ENCODE measurements at regions not wholly inside any gene's neighbourhood (a gene's known extent, or its start where the extent isn't known, plus 50 kb on each side); places are given as distances from the start of the nearest gene placed in this dataset.

GRCh38 chr16:52740766-52741165 lies 193.8 kb upstream of the TOX3 start:
- CTCF ChIA-PET (ENCODE audit: partially characterized antibody) = interaction anchor here (3.8 kb wide), 1 partner anchor 171 kb away, joined by 10 read pairs; no protein-coding TSS in a partner anchor
- Histone ChIP-seq H3K23me2 (ENCODE audit: low read depth, low read length) (no peaks in the 10 kb centered on the region), H4K5ac (ENCODE audit: insufficient read length, low read depth, low read length) (no peak overlapping the region), H3K56ac (replicated peaks; ENCODE audit: insufficient read length, low read depth, low read length) (no peak overlapping the region), H3K36me3 (ENCODE audit: control insufficient read depth in 2 of 4, insufficient read depth in 4 of 4, low read length in 3 of 4) (no peaks in the 10 kb centered on the region), H3K27ac (ENCODE audit: low read depth, low read length) (no peak overlapping the region), H2BK15ac (ENCODE audit: low read length) (no peak overlapping the region), H3K4me1 (replicated peaks in 1 of 4; ENCODE audit: control insufficient read depth in 3 of 4, insufficient read depth in 4 of 4, low read length in 3 of 4) (peaks cover 4 to 12% (median 8%) of the 10 kb centered on the region in 4 experiments; a peak in 5 of 7 replicates), H3K4ac (replicated peaks; ENCODE audit: insufficient read length, low read depth, low read length) (no peak overlapping the region), H2BK5ac (ENCODE audit: low read depth, low read length) (no peak overlapping the region), H2BK20ac (ENCODE audit: low read length) (no peak overlapping the region), H3K4me3 (ENCODE audit: extremely low read depth in 1 of 4, insufficient read depth in 2 of 4, low read depth in 3 of 4, low read length in 4 of 4) (no peak overlapping the region; a peak in 1 of 8 replicates), H3K23ac (ENCODE audit: insufficient read length) (no peak overlapping the region), H3K9me3 (ENCODE audit: insufficient read depth in 2 of 2, low read depth in 1 of 2, low read length in 1 of 2) (no peaks in the 10 kb centered on the region), H2AFZ (ENCODE audit: low read length) (no peak overlapping the region), H3K14ac (ENCODE audit: insufficient read length) (no peak overlapping the region), H2BK120ac (replicated peaks; ENCODE audit: low read depth, low read length) (no peak overlapping the region), H2BK12ac (ENCODE audit: low read depth, low read length) (no peak overlapping the region), H3K79me2 (ENCODE audit: control insufficient read depth in 1 of 2, insufficient read depth in 2 of 2, low read length in 2 of 2) (no peaks in the 10 kb centered on the region), H3K27me3 (replicated peaks in 1 of 4; ENCODE audit: control insufficient read depth in 3 of 4, extremely low read depth in 1 of 4, insufficient read depth in 3 of 4, low read length in 3 of 4) (no peaks in the 10 kb centered on the region), H3K79me1 (ENCODE audit: low read depth, low read length) (no peaks in the 10 kb centered on the region), H4K91ac (replicated peaks; ENCODE audit: insufficient read length, low read length) (no peak overlapping the region), H3K18ac (ENCODE audit: extremely low read depth, low read length) (no peak overlapping the region; the same call in 1 of the 2 replicates), H4K8ac (ENCODE audit: extremely low read depth, insufficient read depth, low read length) (no peak overlapping the region), H3K9ac (replicated peaks in 1 of 4; ENCODE audit: extremely low read depth in 1 of 4, low read depth in 3 of 4, low read length in 3 of 4) (no peak overlapping the region), H4K20me1 (replicated peaks in 1 of 2; ENCODE audit: control insufficient read depth in 1 of 2, insufficient read depth in 2 of 2, low read length in 2 of 2) (no peaks in the 10 kb centered on the region), H3K4me2 (ENCODE audit: insufficient read depth in 1 of 2, low read depth in 2 of 2, low read length in 2 of 2) (no peak overlapping the region; a peak in 1 of 4 replicates), H2AK5ac (ENCODE audit: low read depth, low read length) (no peak overlapping the region)
- FAIRE-seq (no peak), DNase-seq (ENCODE audit: low read depth in 1 of 2, low spot score in 2 of 2) (no peak)
- POLR2A ChIA-PET (ENCODE audit: partially characterized antibody) = no interaction called here
- TF ChIP-seq SIN3A (conservative IDR thresholded peaks at IDR 0.05 in 1 of 2, IDR thresholded peaks at IDR 0.05 in 1 of 2; ENCODE audit: low read depth in 1 of 2, low read length in 2 of 2) (no peak), EGR1 (IDR thresholded peaks at IDR 0.05; ENCODE audit: borderline replicate concordance, low read depth, low read length) (no peak), SAP30 (IDR thresholded peaks at IDR 0.05; ENCODE audit: insufficient read depth, insufficient replicate concordance, low read length) (no peak)
- TF ChIP-seq, protein P1, sequence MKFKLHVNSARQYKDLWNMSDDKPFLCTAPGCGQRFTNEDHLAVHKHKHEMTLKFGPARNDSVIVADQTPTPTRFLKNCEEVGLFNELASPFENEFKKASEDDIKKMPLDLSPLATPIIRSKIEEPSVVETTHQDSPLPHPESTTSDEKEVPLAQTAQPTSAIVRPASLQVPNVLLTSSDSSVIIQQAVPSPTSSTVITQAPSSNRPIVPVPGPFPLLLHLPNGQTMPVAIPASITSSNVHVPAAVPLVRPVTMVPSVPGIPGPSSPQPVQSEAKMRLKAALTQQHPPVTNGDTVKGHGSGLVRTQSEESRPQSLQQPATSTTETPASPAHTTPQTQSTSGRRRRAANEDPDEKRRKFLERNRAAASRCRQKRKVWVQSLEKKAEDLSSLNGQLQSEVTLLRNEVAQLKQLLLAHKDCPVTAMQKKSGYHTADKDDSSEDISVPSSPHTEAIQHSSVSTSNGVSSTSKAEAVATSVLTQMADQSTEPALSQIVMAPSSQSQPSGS (IDR thresholded peaks at IDR 0.05; ENCODE audit: low read length) = no peak
- 84% methylated on average over 4 of the region's 4 CpGs; no CpG with 5 or more reads in 1 of the 2 experiments for WGBS, 2 experiments (ENCODE audit: extremely low coverage in 1 of 2, insufficient coverage in 1 of 2, insufficient read length in 1 of 2, insufficient replicate concordance in 2 of 2, low coverage in 1 of 2, low lambda C conversion rate in 2 of 2, missing lambda C conversion rate in 1 of 2)
